ENCODE measurements at regions not wholly inside any gene's neighbourhood (a gene's known extent, or its start where the extent isn't known, plus 50 kb on each side); places are given as distances from the start of the nearest gene placed in this dataset.

GRCh38 chr11:122042981-122043380 is 73.0 kb downstream of the BLID start:
- no peak overlapping the region for H3K4me3 ChIP-seq
- H3K4me1 ChIP-seq: peaks cover 0 to 7% (median 0%) of the 10 kb centered on the region in 12 donors
- TF ChIP-seq, protein P1, sequence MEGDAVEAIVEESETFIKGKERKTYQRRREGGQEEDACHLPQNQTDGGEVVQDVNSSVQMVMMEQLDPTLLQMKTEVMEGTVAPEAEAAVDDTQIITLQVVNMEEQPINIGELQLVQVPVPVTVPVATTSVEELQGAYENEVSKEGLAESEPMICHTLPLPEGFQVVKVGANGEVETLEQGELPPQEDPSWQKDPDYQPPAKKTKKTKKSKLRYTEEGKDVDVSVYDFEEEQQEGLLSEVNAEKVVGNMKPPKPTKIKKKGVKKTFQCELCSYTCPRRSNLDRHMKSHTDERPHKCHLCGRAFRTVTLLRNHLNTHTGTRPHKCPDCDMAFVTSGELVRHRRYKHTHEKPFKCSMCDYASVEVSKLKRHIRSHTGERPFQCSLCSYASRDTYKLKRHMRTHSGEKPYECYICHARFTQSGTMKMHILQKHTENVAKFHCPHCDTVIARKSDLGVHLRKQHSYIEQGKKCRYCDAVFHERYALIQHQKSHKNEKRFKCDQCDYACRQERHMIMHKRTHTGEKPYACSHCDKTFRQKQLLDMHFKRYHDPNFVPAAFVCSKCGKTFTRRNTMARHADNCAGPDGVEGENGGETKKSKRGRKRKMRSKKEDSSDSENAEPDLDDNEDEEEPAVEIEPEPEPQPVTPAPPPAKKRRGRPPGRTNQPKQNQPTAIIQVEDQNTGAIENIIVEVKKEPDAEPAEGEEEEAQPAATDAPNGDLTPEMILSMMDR (IDR thresholded peaks at IDR 0.05): no peak
- no peak for TF ChIP-seq POLR2A (IDR thresholded peaks at IDR 0.05)
- WGBS, 4 donors: 62 to 79% (median 69%) methylated on average over 7 of the region's 7 CpGs
- H3K9me3 ChIP-seq: no peaks in the 10 kb centered on the region
- intact Hi-C loops (cut with DNase I): no loop called here
- H3K27ac ChIP-seq: no peak overlapping the region
- DNase-seq (no peak), ATAC-seq (no peak)
- no peaks in the 10 kb centered on the region for H3K27me3 ChIP-seq
- no peaks in the 10 kb centered on the region for H3K36me3 ChIP-seq

DNA sequence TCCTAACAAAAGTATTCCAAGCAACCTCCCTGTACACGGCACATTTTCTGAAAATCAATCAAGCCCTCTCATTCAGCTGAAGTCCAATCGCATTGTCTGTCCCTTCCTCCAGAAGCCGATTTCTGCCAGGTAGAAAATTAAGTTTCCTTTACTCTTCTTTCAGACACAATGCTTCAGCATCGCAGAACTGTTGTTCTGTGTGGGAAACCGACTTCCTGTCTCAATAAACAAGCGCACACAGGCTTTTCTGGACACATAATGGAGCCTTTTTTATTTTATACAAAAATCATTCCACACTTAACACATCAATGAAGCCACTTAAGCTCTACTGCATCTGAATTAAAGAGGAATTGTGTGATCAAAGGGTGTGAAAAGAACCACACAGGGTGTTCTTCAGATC is 75.6 kb downstream of the BLID start:
- DNase-seq (no peak), ATAC-seq (no peak)
- no peaks in the 10 kb centered on the region for H3K9me3 ChIP-seq
- no peak overlapping the region for H3K27ac ChIP-seq
- no peaks in the 10 kb centered on the region for H3K36me3 ChIP-seq
- 29 to 51% (median 46%) methylated on average over 6 of the region's 6 CpGs for WGBS, 4 donors
- H3K4me1 ChIP-seq: peaks cover 0 to 16% (median 8%) of the 10 kb centered on the region in 12 donors
- no peak for TF ChIP-seq POLR2A (IDR thresholded peaks at IDR 0.05)
- TF ChIP-seq, protein P1 (IDR thresholded peaks at IDR 0.05): no peak
- no peaks in the 10 kb centered on the region for H3K27me3 ChIP-seq
- H3K4me3 ChIP-seq: peak overlapping the region in 2 of 12 donors; percentile 2 to 8
- intact Hi-C loops (cut with DNase I): no loop called here

- no peaks in the 10 kb centered on the region for H3K36me3 ChIP-seq
- TF ChIP-seq, protein P1 (IDR thresholded peaks at IDR 0.05): no peak
- no peak for TF ChIP-seq POLR2A (IDR thresholded peaks at IDR 0.05)
- WGBS, 4 donors: 59 to 63% (median 62%) methylated on average over 2 of the region's 2 CpGs
- peaks cover 0 to 23% (median 11%) of the 10 kb centered on the region in 12 donors for H3K4me1 ChIP-seq
- H3K9me3 ChIP-seq: no peaks in the 10 kb centered on the region
- ATAC-seq (peak in 1 of 4 donors; percentile 36), DNase-seq (no peak)
- H3K27ac ChIP-seq: no peak overlapping the region
- H3K4me3 ChIP-seq: no peak overlapping the region
- intact Hi-C loops (cut with DNase I): loop anchor here in 2 of 10 donors (5.0 to 10.0 kb wide), 3 partner anchors 46 to 466 kb away; no protein-coding TSS in a partner anchor
- H3K27me3 ChIP-seq: no peaks in the 10 kb centered on the region
Observed at GRCh38 chr11:122038543-122038942, 77.5 kb downstream of the BLID start.

- ATAC-seq (no peak), DNase-seq (no peak)
- Histone ChIP-seq H3K4me1 (peaks cover 0 to 23% (median 11%) of the 10 kb centered on the region in 12 donors), H3K27ac (no peak overlapping the region), H3K4me3 (no peak overlapping the region), H3K36me3 (no peaks in the 10 kb centered on the region), H3K9me3 (no peaks in the 10 kb centered on the region), H3K27me3 (no peaks in the 10 kb centered on the region)
- no peak for TF ChIP-seq POLR2A (IDR thresholded peaks at IDR 0.05)
- TF ChIP-seq, protein P1 (IDR thresholded peaks at IDR 0.05): no peak
- intact Hi-C loops (cut with DNase I): loop anchor here in 2 of 10 donors (5.0 to 10.0 kb wide), 3 partner anchors 47 to 467 kb away; no protein-coding TSS in a partner anchor
Observed at GRCh38 chr11:122037911-122038310, 78.1 kb downstream of the BLID start.
